ENCODE measurements at regions not wholly inside any gene's neighbourhood (a gene's known extent, or its start where the extent isn't known, plus 50 kb on each side); places are given as distances from the start of the nearest gene placed in this dataset.

GRCh38 chr1:239322369-239322768 is 64.0 kb upstream of the CHRM3 start:
- DNase-seq, result no peak

GRCh38 chr1:239321877-239322276 is 64.5 kb upstream of the CHRM3 start:
- DNase-seq, result no peak

- DNase-seq, result no peak
These were observed 68.4 kb upstream of the CHRM3 start for GRCh38 chr1:239317948-239318347.

- no peak for DNase-seq
These were observed 70.6 kb upstream of the CHRM3 start for GRCh38 chr1:239315631-239316217.

- DNase-seq, result no peak
These were observed 75.0 kb upstream of the CHRM3 start for GRCh38 chr1:239311331-239311730.

GRCh38 chr1:239308701-239309333 is 77.6 kb upstream of the CHRM3 start:
- DNase-seq, result no peak

- DNase-seq, result no peak
These were observed 78.5 kb upstream of the CHRM3 start for GRCh38 chr1:239307886-239308285.

GRCh38 chr1:239306426-239306825 is 79.9 kb upstream of the CHRM3 start:
- DNase-seq, result no peak

GRCh38 chr1:239303289-239303688 is 83.1 kb upstream of the CHRM3 start:
- DNase-seq, result no peak

GRCh38 chr1:239302696-239303095 is 83.7 kb upstream of the CHRM3 start:
- DNase-seq, result no peak

GRCh38 chr1:239301251-239301650 is 85.1 kb upstream of the CHRM3 start:
- no peak for DNase-seq

GRCh38 chr1:239297910-239298309 is 88.5 kb upstream of the CHRM3 start:
- no peak for DNase-seq

GRCh38 chr1:239293350-239294110 is 92.8 kb upstream of the CHRM3 start:
- DNase-seq, result no peak

- no peak for DNase-seq
These were observed 97.4 kb upstream of the CHRM3 start for GRCh38 chr1:239288820-239289554.

GRCh38 chr1:239287296-239287695 is 99.1 kb upstream of the CHRM3 start:
- no peak for DNase-seq

- no peak for DNase-seq
These were observed 103.2 kb upstream of the CHRM3 start for GRCh38 chr1:239283216-239283615.

GRCh38 chr1:239282411-239282810 is 104.0 kb upstream of the CHRM3 start:
- no peak for DNase-seq

- no peak for DNase-seq
These were observed 110.3 kb upstream of the CHRM3 start for GRCh38 chr1:239276051-239276450.

GRCh38 chr1:239274242-239274830 is 112.0 kb upstream of the CHRM3 start:
- no peak for DNase-seq

- no peak for DNase-seq
These were observed 115.9 kb upstream of the CHRM3 start for GRCh38 chr1:239270509-239270908.

- no peak for DNase-seq
These were observed 116.7 kb upstream of the CHRM3 start for GRCh38 chr1:239269706-239270105.

- no peak for DNase-seq
These were observed 117.4 kb upstream of the CHRM3 start for GRCh38 chr1:239268941-239269340.

GRCh38 chr1:239268007-239268406 is 118.4 kb upstream of the CHRM3 start:
- no peak for DNase-seq
